Parathyroid adenoma (tissue), 2 donors: ENCODE measurements at regions not wholly inside any gene's neighbourhood (a gene's known extent, or its start where the extent isn't known, plus 50 kb on each side); places are given as distances from the start of the nearest gene placed in this dataset.
"Not testable (repeated sequence)": the region's sequence is repeated elsewhere in the genome, so short reads cannot be mapped to it uniquely, and the experiment has no call there.

Experiments
- H2AFZ ChIP-seq: fragments of 300-600 bp; sonication (generic); one replicate; pipeline ENCODE4 v1.7.0; 2017; ENCODE audit warnings: antibody characterized with exemption, mild to moderate bottlenecking
- H3K27ac ChIP-seq: fragments of 300-600 bp; sonication (generic); one replicate; pipeline ENCODE4 v1.7.0; 2017
- H3K27me3 ChIP-seq: fragments of 300-600 bp; sonication (generic); one replicate; pipeline ENCODE4 v1.7.0; 2017; ENCODE audit warnings: low read length; ENCODE audit not compliant: control insufficient read depth, insufficient read depth
- H3K36me3 ChIP-seq: fragments of 300-600 bp; sonication (generic); one replicate; pipeline ENCODE4 v1.7.0; 2017; ENCODE audit warnings: low read length; ENCODE audit not compliant: control insufficient read depth, insufficient read depth
- H3K4me1 ChIP-seq: fragments of 300-600 bp; sonication (generic); one replicate; pipeline ENCODE4 v1.7.0; 2017; ENCODE audit warnings: control low read depth
- H3K4me2 ChIP-seq: fragments of 300-600 bp; sonication (generic); one replicate; pipeline ENCODE4 v1.7.0; 2017; ENCODE audit warnings: low read length
- H3K4me3 ChIP-seq: fragments of 300-600 bp; sonication (generic); one replicate; pipeline ENCODE4 v1.7.0; 2017; ENCODE audit warnings: low read depth, low read length
- H3K79me2 ChIP-seq: fragments of 300-600 bp; sonication (generic); one replicate; pipeline ENCODE4 v1.7.0; 2017; ENCODE audit warnings: control low read depth
- H3K9ac ChIP-seq: fragments of 300-600 bp; sonication (generic); one replicate; pipeline ENCODE4 v1.7.0; 2017; ENCODE audit warnings: mild to moderate bottlenecking
- H3K9me3 ChIP-seq: fragments of 300-600 bp; sonication (generic); one replicate; pipeline ENCODE4 v1.7.0; 2017; ENCODE audit warnings: low read length; ENCODE audit not compliant: control insufficient read depth
- CTCF ChIP-seq: fragments of 300-600 bp; sonication (generic); IDR thresholded peaks from one replicate; pipeline ENCODE4 v1.7.0; 2017; ENCODE audit warnings: antibody characterized with exemption, mild to moderate bottlenecking
- donor health status: primary hyperparathyroidism.

GRCh38 chr4:167989815-167990214, 102.5 kb upstream of the ANXA10 start:
- H3K9me3 ChIP-seq, result no peaks in the 10 kb centered on the region
- no peaks in the 10 kb centered on the region for H3K36me3 ChIP-seq
- H3K27ac ChIP-seq, result no peak overlapping the region
- H3K4me3 ChIP-seq, result no peak overlapping the region
- H3K9ac ChIP-seq, result no peak overlapping the region
- no peaks in the 10 kb centered on the region for H3K4me1 ChIP-seq
- no peak overlapping the region for H3K4me2 ChIP-seq
- H2AFZ ChIP-seq, result no peak overlapping the region
- TF ChIP-seq CTCF, result no peak
- no peaks in the 10 kb centered on the region for H3K27me3 ChIP-seq
- no peaks in the 10 kb centered on the region for H3K79me2 ChIP-seq

DNA sequence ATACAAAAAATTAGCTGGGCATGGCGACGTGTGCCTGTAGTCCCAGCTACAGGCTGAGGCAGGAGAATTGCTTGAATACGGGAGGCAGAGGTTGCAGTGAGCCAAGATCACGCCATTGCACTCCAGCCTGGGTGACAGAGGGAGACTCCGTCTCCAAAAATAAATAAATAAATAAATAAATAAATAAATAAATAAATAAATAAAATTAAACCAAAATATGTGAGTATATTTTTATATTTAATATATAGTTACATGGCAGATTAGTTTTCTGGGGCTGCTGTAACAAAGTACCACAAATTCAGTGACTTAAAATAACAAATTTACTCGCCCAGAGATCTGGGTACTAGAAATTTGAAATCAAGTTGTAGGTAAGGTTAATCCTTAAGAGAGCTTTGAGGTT, 84.2 kb upstream of the ANXA10 start:
- H3K79me2 ChIP-seq, H3K36me3 ChIP-seq, H3K4me1 ChIP-seq, H3K4me3 ChIP-seq, H3K27me3 ChIP-seq, H2AFZ ChIP-seq, H3K4me2 ChIP-seq, H3K9me3 ChIP-seq, H3K27ac ChIP-seq, H3K9ac ChIP-seq: not testable (repeated sequence)

DNA sequence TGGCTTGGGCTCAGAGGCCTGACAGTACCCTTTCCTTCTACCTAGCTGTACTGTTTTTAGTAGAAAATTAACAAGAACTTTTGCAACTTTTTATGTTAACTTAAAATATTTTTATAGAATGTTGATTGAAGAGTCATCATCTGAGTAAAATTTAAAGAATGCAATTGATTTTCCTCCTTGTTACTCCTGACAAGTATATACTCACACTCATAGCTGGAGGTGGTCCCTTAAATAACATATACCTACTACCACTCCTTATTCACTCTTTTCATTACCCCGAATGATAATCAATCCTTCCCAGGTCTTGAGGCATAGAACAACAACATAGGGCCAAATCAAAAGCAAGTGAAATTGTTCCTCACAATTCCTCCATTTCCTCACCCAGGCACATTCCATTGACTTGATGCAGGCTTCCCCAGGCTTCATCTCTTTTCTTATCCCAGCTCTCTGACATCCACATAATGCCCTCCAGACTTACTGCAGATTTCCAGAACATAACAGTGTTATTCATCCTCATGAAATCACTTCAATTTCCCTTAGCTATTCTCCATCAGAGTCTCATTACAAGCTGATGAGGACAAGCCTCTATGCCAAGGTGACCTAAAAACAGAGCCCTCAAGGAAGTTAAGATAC, 73.2 kb upstream of the ANXA10 start:
- H3K36me3 ChIP-seq, result no peaks in the 10 kb centered on the region
- H2AFZ ChIP-seq, result no peak overlapping the region
- no peak overlapping the region for H3K9ac ChIP-seq
- no peak overlapping the region for H3K4me3 ChIP-seq
- H3K9me3 ChIP-seq, result no peaks in the 10 kb centered on the region
- H3K4me1 ChIP-seq, result no peaks in the 10 kb centered on the region
- no peaks in the 10 kb centered on the region for H3K27me3 ChIP-seq
- H3K79me2 ChIP-seq, result no peaks in the 10 kb centered on the region
- H3K27ac ChIP-seq, result no peak overlapping the region
- no peak for TF ChIP-seq CTCF
- H3K4me2 ChIP-seq, result no peak overlapping the region

- Histone ChIP-seq H3K9me3 (no peaks in the 10 kb centered on the region), H3K9ac (no peak overlapping the region), H3K4me3 (no peak overlapping the region), H3K27ac (no peak overlapping the region), H3K79me2 (no peaks in the 10 kb centered on the region), H3K4me1 (no peaks in the 10 kb centered on the region), H3K36me3 (no peaks in the 10 kb centered on the region), H2AFZ (no peak overlapping the region), H3K4me2 (no peak overlapping the region), H3K27me3 (no peaks in the 10 kb centered on the region)
- TF ChIP-seq CTCF, result no peak
These were observed 72.4 kb upstream of the ANXA10 start for GRCh38 chr4:168019921-168020320.

- TF ChIP-seq CTCF, result no peak
- Histone ChIP-seq H3K9me3 (no peaks in the 10 kb centered on the region), H3K36me3 (no peaks in the 10 kb centered on the region), H3K27me3 (no peaks in the 10 kb centered on the region), H3K4me2 (no peak overlapping the region), H3K9ac (no peak overlapping the region), H2AFZ (no peak overlapping the region), H3K4me1 (no peaks in the 10 kb centered on the region), H3K79me2 (no peaks in the 10 kb centered on the region), H3K4me3 (no peak overlapping the region), H3K27ac (no peak overlapping the region)
These were observed 70.7 kb upstream of the ANXA10 start for GRCh38 chr4:168021666-168022065.
